ENCODE measurements at regions not wholly inside any gene's neighbourhood (a gene's known extent, or its start where the extent isn't known, plus 50 kb on each side); places are given as distances from the start of the nearest gene placed in this dataset.

- no peak overlapping the region for H2AFZ ChIP-seq (ENCODE audit: low read length)
- H3K4me3 ChIP-seq (ENCODE audit: low read depth, low read length, poor library complexity, severe bottlenecking) = no peak overlapping the region
- ChIA-PET CTCF (ENCODE audit: unreplicated experiment) (no interaction called here), POLR2A (no interaction called here)
- H3K79me2 ChIP-seq (ENCODE audit: insufficient read depth, low read depth, low read length) = no peaks in the 10 kb centered on the region
- intact Hi-C loops (cut with micrococcal nuclease; ENCODE audit: unreplicated experiment) = no loop called here
- no peak overlapping the region for H3K4me2 ChIP-seq (ENCODE audit: low read length)
- TF ChIP-seq CTCF (conservative IDR thresholded peaks at IDR 0.05; ENCODE audit: low read length) = no peak
- TF ChIP-seq EZH2phosphoT487 (IDR thresholded peaks at IDR 0.05; ENCODE audit: borderline replicate concordance, low read depth, low read length) = no peak
- no peaks in the 10 kb centered on the region for H3K9me3 ChIP-seq (ENCODE audit: low read length)
- no peaks in the 10 kb centered on the region for H4K20me1 ChIP-seq (ENCODE audit: insufficient read depth, low read length)
- H3K27ac ChIP-seq (ENCODE audit: low read depth, low read length, poor library complexity, severe bottlenecking) = no peak overlapping the region
- no peaks in the 10 kb centered on the region; the same call in 1 of the 2 replicates for H3K9me2 ChIP-seq (ENCODE audit: insufficient read depth, low read length)
- no peaks in the 10 kb centered on the region for H3K36me3 ChIP-seq (ENCODE audit: insufficient read depth, low read length)
- H3K4me1 ChIP-seq (ENCODE audit: insufficient read depth, low read length, poor library complexity, severe bottlenecking) = no peaks in the 10 kb centered on the region
- no TSS peak for BruUV-seq (replicated peaks)
- no peak for DNase-seq (ENCODE audit: low spot score)
Observed at GRCh38 chr5:92992073-92992472, 588.9 kb downstream of the NR2F1-AS1 start.

GRCh38 chr5:92991581-92992067 is 589.4 kb downstream of the NR2F1-AS1 start:
- no peak for DNase-seq (ENCODE audit: low spot score)
- intact Hi-C loops (cut with micrococcal nuclease; ENCODE audit: unreplicated experiment) = no loop called here
- Histone ChIP-seq H3K27ac (ENCODE audit: low read depth, low read length, poor library complexity, severe bottlenecking) (no peak overlapping the region), H3K9me2 (ENCODE audit: insufficient read depth, low read length) (no peaks in the 10 kb centered on the region; the same call in 1 of the 2 replicates), H3K36me3 (ENCODE audit: insufficient read depth, low read length) (no peaks in the 10 kb centered on the region), H3K4me1 (ENCODE audit: insufficient read depth, low read length, poor library complexity, severe bottlenecking) (no peaks in the 10 kb centered on the region), H4K20me1 (ENCODE audit: insufficient read depth, low read length) (no peaks in the 10 kb centered on the region), H3K4me3 (ENCODE audit: low read depth, low read length, poor library complexity, severe bottlenecking) (no peak overlapping the region), H3K79me2 (ENCODE audit: insufficient read depth, low read depth, low read length) (no peaks in the 10 kb centered on the region), H3K9me3 (ENCODE audit: low read length) (no peaks in the 10 kb centered on the region), H2AFZ (ENCODE audit: low read length) (no peak overlapping the region), H3K4me2 (ENCODE audit: low read length) (no peak overlapping the region)
- no TSS peak for BruUV-seq (replicated peaks)
- POLR2A ChIA-PET = no interaction called here
- CTCF ChIA-PET (ENCODE audit: unreplicated experiment) = no interaction called here
- no peak for TF ChIP-seq EZH2phosphoT487 (IDR thresholded peaks at IDR 0.05; ENCODE audit: borderline replicate concordance, low read depth, low read length)
- TF ChIP-seq CTCF (conservative IDR thresholded peaks at IDR 0.05; ENCODE audit: low read length) = no peak

- Histone ChIP-seq H3K9me2 (ENCODE audit: insufficient read depth, low read length) (no peaks in the 10 kb centered on the region; the same call in 1 of the 2 replicates), H3K4me3 (ENCODE audit: low read depth, low read length, poor library complexity, severe bottlenecking) (no peak overlapping the region), H4K20me1 (ENCODE audit: insufficient read depth, low read length) (no peaks in the 10 kb centered on the region), H3K9me3 (ENCODE audit: low read length) (no peaks in the 10 kb centered on the region), H3K4me2 (ENCODE audit: low read length) (no peak overlapping the region), H3K79me2 (ENCODE audit: insufficient read depth, low read depth, low read length) (no peaks in the 10 kb centered on the region), H2AFZ (ENCODE audit: low read length) (no peak overlapping the region), H3K36me3 (ENCODE audit: insufficient read depth, low read length) (no peaks in the 10 kb centered on the region), H3K4me1 (ENCODE audit: insufficient read depth, low read length, poor library complexity, severe bottlenecking) (no peaks in the 10 kb centered on the region), H3K27ac (ENCODE audit: low read depth, low read length, poor library complexity, severe bottlenecking) (no peak overlapping the region)
- CTCF ChIA-PET (ENCODE audit: unreplicated experiment) = interaction anchor here (0.5 kb wide), 1 partner anchor 72 kb away, joined by 3 read pairs; no protein-coding TSS in a partner anchor
- no peak for TF ChIP-seq CTCF (conservative IDR thresholded peaks at IDR 0.05; ENCODE audit: low read length)
- TF ChIP-seq EZH2phosphoT487 (IDR thresholded peaks at IDR 0.05; ENCODE audit: borderline replicate concordance, low read depth, low read length) = no peak
- BruUV-seq (replicated peaks) = no TSS peak
- POLR2A ChIA-PET = no interaction called here
- no peak for DNase-seq (ENCODE audit: low spot score)
- intact Hi-C loops (cut with micrococcal nuclease; ENCODE audit: unreplicated experiment) = no loop called here
Observed at GRCh38 chr5:92990771-92991170, 590.2 kb downstream of the NR2F1-AS1 start.

Data from OCI-LY7 (cell line).